Stimulated activated CD4-positive, alpha-beta T cell treated with anti-CD3 and anti-CD28 coated beads, Interleukin-4, amount 100 ng/mL, for 48 hours (primary cell): ENCODE measurements at regions not wholly inside any gene's neighbourhood (a gene's known extent, or its start where the extent isn't known, plus 50 kb on each side); places are given as distances from the start of the nearest gene placed in this dataset.

Experiments used
- DNase-seq, 2 donors: peaks; one replicate each; pipeline ENCODE4 v3.0.0-alpha.2; 2020; ENCODE audit warnings: low read depth in 2 of 2

DNA sequence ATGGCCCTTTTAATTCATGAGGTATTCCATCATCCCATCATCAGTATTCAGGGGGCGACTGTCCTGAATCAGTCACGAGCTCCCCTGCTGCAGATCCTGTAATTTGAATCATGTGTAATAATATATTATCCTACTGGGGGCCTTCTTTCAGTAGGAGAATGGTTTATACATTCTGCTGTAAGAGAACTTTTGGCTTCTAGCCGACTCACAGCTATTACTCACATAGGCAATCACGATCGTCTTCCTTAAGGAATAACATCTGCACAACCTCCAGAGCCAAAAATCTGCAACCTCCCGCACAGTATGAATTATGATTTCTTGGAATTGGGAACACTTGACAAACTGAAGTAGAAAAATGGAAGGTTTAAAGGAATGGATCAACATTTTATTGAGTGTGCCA lies 343.0 kb downstream of the USP25 start:
- DNase-seq = no peak

DNA sequence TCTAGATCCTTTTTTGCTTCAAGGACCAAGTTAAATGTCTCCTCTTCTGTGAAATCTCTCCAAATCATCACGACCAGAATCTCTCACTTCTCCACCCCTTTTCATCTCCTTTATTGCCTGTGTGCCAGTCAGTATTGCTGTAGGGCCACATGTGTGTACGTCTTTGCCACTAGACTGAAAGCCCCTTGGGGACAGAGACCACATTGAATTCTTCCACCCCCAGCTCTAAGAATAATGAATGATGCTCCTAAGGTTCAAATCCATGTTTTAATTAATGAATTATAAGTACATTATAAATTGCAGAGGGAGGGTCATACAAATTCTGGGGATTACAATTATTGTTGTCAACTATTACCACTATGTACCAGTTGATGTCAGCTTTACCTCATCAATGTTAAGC lies 343.8 kb downstream of the USP25 start:
- no peak for DNase-seq

DNA sequence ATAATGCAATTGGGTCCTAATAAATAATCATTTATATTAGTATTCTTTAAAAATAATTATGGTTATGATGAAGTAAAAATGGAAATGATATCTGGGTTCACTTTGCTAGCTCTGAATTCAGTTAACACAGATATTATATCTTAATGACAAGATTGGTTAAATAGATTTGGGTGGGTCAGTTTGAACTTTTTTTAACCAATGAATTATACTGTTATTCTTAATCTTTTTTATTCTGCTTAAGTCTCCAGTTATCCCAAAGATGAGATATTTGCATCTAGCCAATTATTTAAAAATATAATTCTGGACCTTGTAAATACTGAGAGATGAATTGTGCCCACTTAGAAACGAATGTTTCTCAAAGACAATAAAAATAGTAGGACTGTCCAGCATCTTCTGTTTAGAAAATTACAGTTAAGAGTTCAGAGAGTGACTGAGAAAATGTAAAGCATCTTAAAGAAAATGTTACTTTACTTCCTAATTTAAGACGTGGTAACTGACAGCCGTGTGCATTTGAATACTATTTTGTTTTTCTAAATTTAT lies 345.2 kb downstream of the USP25 start:
- no peak for DNase-seq

DNA sequence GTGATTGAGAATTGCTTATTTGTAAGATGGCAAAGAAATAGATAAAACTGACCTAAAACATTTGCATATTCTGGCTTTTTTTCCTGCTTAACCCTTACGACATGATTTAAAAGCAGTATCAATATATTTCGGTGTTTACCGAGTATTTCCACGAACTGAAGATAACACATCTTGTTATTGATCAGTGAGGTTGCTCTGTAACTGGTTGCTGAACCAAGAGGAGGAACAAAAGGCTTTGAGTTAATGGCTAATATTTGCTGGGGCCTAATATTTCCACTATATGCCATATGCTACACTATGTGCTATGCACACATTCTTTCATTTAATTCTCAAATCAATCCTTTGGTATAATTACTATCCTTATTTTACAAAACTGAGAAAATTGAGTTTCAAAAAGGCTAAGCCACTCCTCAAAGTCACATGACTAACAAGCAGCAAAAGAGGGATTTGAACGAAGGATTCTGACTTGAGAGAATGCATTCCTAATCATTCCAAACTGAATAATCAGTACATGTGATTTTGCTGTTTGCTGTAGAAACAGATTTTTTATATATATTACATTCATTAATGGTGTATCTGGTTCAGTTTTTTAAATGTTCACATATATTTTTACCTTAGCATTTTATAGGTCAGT lies 346.0 kb downstream of the USP25 start:
- no peak for DNase-seq

DNA sequence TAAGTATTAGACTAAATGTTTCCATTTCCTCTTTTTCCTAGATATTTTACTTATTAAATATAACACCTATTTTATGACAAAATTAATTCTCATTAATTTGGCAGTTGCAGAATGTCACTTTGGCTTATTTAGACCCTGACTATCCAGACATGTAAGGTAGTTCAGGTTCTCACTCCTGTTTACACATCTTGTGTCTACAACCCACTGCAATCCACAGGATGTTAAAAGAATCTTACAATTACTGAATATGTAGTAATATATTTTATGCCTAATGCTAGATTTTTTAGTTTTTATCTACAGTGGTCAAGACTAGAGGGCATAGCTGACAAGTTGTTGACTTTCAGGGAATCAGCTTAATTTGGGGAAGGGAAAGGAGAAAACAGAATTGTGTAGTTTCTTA lies 346.7 kb downstream of the USP25 start:
- DNase-seq = no peak

DNA sequence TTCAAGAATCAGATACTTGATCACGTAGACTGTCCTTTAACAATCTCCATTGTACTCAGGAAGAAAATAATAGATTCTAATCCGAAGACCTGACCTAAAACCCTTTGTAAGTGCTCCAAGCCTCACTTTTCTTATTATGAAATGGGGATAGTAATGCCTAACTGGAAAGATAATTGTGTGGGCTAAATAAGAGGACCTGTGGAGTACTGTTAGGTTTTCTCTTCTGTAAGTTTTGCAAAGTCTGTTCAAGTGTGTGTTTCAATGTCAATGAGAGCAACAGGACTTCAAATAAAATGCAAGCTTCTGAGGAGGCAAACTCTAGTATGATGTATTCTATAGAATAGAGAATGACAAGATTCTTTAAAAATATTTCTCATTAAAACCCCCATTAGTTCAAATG lies 348.6 kb downstream of the USP25 start:
- no peak for DNase-seq

DNA sequence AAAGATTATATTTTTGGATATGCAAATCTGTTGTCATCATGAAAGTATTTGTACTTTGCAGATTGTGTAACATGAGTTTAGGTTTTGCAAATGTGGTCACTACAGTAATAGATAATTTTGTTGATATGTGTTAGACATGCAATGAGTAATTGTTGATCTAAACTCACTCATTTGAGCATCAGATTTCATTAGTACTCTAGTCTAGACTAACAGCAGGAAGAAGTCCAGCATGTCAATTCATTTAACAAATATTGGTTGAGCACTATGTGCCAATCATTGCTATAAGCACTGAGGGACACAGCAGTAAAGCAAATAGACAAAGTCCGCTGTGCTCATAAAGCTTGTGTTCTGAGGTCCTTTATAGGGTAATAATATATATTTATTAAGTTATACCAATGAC lies 350.0 kb downstream of the USP25 start:
- no peak for DNase-seq

DNA sequence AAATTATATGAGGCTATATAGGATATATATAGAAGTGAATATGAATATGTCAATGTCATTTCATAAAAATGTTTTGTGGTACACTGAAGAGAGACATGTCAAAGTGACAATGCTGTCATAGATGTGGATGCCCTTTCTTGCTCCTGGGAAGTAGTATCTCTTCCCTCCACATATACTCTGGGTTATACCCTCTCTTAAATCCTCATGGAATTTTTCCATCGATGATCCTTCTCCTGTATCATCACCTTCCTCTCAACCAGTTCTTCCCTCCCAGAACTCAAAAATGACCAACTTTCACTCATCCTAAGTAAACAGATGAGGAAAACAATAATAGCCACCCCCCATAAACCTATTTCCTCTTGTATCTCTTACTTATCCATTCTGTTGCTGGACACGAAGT lies 351.5 kb downstream of the USP25 start:
- no peak for DNase-seq

DNA sequence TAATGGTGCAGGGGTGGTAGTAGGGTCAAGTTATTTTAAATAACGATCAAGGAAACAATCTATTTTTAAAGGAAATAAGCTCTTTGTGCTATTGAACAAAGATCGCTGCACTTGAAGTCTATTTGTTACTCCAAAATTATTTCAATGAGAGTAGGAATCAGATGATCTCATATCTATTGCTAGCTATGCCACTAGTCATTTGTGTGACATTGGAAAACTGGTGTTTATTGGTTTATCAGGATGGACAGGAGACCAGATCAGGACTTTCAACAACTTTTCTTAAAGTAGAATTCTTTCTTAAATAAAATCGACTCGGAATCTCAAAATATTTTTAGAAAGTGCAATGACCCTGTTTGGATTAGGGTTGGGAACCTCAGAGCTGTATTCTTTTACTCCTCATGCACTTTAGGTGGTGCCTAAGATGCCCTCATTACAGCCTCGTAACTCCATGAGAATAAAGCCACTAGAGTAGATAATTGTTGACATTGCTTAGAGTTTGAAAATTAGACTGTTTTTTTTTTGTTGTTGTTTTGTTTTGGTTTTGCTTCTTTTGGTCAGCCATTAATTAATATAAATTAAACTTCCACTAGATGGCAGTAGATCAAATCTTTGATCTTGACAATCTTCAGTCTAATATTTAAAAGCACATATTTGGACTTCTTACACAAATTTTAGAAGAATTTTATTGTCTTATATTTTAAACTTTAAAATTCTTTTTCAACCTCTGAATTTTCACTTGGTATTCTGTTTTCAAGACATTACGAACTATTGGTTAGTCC lies 352.4 kb downstream of the USP25 start:
- DNase-seq = no peak

DNA sequence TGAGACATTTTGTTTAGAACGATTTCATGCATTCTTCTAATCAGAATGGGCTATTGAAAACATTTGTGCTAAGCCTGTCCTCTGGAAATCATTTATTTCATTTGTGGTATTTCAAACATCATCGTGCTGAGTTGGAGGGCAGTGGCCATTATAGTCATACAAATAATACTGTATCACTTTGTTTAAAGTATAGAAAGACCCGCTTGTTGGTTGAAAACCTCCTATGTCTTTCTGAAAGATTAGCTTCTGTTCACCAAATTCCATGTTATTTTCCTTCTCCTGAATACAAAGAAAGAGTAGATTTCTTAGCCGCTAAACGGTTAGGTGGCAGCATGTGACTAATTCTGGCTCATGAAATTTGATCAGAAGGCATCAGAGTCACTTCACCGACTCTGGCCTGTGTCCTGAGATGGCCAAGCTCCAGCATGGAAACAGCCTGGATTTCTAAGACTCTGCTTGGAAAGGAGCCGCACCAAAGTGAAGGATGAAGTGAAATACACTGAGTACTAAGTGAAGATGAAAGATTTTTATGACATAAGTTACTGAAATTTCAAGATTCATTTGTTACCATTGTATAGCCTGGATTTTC lies 355.1 kb downstream of the USP25 start:
- DNase-seq = no peak

DNA sequence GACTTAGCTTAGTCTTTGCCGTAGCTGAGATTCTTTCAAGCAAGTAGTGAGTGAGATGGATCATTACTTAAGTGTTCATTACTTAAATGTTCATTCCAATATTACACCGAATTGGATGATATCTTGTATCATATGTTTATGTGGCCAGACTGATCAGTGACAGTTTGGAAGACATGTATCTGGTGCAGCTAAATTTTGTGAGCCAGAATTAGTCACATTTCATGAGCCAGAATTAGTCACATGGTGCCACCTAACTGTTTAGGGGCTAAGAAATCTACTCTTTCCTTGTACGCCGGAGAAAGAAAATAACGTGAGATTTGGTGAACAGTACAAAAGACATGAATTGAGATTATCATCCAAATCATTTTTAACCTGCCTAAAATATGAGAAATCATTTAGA lies 355.6 kb downstream of the USP25 start:
- no peak for DNase-seq

DNA sequence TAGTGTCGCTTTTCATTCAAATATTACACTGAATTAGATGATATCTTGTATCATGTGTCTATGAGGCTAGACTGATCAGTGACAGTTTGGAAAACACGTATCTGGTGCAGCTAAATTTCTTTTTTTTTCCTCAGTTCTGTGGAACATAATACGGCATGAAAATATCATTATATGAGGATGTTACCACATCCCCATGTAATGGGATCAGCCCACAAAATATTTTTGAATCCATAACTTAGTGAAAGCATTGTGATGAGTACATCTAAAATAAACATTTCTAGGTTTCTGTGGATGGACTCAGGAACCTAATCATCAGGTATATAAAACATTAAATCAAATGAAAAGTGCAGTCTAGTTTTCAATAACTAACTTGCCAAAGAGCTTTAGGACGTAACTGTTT lies 356.3 kb downstream of the USP25 start:
- DNase-seq = no peak

DNA sequence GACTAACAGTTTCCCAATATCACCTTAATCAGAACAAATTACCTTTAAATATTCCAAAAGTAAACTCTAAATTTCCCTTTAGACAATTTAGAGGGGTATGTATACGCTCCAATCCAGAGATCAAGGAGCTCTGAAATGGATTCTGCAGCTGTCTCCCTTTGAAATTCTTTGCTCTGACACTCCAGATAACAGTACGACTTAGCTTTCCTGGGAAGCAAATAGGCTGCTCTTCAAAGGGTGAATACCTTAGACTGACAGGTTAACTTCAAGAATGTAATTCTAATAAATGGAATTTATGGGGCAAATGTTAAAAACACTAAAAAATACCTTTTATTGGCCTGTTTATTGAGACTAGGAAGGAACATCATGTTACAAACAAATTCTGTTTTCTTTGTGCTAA lies 357.2 kb downstream of the USP25 start:
- DNase-seq = no peak

DNA sequence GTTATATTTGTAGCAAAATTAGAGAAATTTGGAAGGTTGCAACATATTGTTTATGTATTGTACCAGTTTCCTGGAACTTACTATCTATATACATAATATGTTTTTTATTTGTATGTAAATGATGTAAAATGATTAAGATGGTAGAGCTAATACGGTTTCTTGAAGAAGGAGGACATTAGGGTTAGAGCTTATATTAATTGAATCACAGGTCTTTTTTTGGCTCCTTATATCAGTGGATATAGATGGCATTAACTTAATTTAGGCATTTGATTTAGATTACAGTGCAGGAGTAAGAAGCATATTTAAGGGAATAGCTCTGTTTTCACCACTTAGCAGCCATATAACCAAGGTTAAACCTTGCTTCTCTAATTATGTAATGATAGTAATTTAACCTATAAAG lies 357.7 kb downstream of the USP25 start:
- no peak for DNase-seq

DNA sequence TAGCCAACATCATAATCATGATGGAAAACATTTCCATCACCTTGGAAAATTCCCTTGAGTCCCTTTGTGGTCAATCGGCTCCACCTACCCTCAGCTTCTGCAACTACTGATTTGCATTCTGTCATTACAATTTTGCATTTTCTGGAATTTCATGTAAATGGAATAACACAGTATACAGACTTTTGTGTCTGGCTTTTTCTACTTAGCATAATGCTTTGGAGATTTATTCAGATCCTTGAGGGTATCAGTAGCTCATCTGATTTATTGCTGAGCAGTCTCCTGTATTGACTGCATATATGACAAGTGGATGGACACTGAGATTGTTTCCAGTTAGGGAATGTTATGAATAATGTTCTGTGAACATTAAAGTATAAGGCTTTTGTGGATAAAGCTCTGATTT lies 358.3 kb downstream of the USP25 start:
- DNase-seq = no peak

DNA sequence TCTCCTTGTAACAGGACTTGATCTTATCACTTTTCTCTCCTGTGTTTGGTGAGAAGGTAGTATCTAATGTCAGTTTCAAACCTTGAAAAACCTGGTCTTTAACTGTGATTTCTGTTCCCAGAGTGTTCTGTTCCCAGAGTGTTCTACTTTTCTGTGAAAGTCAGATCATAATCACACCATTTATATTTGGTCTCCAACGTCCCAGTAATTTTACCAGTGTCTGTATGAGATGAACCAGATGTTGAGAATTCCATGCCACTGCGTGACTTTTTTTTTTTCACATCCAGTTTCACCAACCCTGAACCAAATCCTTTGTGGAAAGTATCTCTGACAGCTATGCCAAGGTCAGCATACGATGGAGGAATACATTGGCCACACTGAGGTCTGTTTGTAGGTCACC lies 365.2 kb downstream of the USP25 start:
- DNase-seq = no peak

DNA sequence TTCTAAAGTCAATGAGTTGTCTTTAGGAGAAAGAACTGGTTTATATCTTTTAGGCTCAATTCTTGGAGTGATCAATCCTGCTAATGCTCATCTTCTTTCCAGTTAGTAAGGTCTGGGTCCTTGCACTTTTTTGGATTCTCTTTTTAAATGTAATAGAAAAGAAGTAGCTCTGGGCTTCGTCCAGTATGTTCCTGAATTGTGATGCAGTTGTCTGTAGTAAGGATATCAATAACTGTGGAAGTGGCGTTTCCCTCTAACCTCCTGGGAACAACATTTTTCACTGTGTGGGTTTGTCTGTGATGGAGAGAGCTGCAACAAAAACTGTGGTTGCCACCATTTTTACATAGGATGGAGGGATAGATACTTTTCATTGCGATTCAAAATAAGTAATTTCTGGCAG lies 367.2 kb downstream of the USP25 start:
- no peak for DNase-seq

DNA sequence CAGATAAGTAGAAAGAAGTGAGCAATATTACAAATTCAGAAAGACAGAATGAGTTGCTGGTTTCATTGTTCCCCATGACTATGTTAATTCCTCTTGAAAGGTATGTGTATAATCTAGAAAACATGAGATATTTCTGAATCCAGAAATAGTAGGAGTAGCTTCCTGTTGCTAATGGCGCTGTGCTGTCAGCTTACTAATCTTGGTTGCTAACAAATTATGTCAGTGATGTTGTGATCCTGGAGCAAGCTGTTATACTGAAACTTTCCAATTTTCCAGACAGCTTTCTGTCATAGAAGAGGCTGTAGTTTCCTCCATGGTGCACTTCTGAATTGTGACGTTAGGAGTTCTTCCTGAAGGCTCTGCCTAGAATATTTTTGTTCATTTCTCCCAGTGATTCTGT lies 372.3 kb downstream of the USP25 start:
- no peak for DNase-seq

DNA sequence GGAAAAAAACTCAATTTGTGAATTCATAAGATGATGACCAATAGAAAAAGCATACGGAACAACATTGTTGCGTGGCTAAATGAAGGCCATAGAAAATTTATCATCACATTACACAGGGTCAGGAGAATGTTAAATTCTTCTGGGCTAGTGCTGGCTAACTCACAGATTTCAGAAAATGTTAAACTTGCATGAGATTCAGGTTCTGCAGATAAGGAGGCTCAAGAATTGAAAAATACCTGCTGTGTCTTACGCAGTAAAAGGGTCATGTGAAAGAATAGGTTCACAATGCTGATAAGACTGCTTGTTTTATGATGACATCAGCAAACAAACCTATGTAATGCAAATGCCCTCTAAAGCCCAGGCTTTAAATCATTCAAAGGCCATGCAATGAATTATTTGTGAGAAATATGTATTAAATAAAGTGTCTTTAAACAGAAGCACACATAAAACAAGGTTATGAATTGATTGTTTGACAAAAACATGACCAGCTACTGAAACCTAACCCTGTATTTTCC lies 378.8 kb downstream of the USP25 start:
- no peak for DNase-seq

DNA sequence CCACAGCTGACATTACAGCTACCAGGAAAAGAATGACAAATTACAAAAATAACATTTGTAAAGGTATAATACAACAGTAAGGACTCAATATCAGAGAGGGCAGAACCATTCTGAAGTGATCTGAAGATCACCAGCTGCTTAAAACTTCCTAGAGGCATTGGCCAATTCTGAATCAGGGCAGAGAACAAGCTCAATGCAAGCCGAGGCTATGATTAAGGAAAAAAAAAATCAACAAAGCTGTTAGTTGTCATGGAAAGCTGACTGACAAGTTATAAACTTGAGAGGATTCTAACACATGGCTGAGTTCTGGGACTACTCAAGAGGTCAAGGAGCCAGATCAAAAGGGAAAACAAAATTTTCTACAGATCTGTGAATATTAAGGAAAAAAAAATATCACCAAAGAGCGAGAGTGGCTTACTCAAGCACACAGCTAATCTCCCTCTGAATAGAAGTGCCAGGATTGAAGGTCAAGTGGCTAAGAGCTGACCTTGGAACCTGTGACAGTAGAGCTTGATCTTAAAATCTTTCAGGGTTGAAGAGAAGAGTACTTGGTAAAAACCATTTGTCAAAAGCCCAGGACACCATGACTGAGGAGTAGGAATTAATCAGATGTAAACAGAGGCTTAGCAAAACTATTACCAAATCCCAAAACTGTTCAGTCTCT lies 383.4 kb downstream of the USP25 start:
- no peak for DNase-seq

DNA sequence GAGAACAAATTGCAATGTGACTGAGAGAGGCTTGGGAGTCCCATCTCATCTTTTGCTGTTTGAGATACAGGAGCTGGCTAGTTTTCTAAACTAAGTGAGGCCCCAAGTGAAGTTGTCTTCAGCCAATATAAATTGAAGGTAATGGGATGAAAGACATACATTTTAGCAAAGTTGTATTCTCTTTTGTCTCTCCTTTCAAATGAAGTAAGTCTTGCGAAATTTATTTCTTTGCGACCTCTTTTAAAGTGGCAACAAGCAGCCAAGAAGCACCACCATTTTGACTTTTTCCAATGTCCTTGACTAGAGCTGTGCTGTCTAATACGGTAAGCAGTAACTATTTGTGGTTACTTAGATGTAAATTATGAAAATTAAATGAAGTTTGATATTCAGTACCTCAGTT lies 385.7 kb downstream of the USP25 start:
- no peak for DNase-seq

DNA sequence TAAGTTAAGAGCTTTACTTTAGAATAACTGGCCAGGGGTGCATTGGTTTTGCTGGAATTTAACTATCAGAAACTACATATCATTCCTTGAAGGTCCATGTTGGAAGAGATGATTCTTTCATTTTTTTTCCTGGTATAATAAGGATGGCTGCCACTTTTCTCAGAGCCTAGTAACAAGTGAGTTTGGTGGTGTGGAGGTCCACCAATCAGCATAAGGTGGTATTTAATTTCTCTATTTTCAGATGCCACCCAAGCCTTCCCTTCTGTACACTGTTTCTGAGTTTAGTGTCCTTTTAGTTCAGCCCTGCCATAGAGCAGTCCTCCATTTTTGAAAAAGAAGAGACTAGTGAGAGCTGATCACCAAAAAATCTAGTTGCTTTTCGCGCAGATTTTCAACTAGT lies 386.3 kb downstream of the USP25 start:
- DNase-seq = no peak
